ENCODE measurements at regions not wholly inside any gene's neighbourhood (a gene's known extent, or its start where the extent isn't known, plus 50 kb on each side); places are given as distances from the start of the nearest gene placed in this dataset.

DNA sequence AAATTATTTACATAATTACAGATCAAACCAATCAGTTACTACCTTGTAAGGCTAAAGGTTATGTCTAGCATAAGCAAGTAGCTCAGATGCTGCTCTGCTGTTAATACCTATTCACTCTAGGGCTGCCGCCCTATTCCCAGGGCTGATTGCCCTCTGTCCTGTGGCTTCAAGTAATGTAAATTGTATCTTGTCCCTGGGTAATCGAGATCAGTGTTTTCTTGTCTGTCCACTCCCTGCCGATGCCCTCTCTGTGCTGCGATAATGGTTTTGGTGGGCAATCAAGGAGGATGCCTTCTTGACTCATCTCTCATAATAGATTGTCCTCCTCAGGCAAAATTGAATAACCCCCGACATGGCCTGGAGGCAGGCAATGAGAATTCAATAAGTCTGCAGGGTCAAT is 641.0 kb upstream of the PITX2 start:
- TF ChIP-seq, protein P1, sequence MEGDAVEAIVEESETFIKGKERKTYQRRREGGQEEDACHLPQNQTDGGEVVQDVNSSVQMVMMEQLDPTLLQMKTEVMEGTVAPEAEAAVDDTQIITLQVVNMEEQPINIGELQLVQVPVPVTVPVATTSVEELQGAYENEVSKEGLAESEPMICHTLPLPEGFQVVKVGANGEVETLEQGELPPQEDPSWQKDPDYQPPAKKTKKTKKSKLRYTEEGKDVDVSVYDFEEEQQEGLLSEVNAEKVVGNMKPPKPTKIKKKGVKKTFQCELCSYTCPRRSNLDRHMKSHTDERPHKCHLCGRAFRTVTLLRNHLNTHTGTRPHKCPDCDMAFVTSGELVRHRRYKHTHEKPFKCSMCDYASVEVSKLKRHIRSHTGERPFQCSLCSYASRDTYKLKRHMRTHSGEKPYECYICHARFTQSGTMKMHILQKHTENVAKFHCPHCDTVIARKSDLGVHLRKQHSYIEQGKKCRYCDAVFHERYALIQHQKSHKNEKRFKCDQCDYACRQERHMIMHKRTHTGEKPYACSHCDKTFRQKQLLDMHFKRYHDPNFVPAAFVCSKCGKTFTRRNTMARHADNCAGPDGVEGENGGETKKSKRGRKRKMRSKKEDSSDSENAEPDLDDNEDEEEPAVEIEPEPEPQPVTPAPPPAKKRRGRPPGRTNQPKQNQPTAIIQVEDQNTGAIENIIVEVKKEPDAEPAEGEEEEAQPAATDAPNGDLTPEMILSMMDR (IDR thresholded peaks at IDR 0.05): no peak
- TF ChIP-seq POLR2AphosphoS5 (IDR thresholded peaks at IDR 0.05): no peak
- TF ChIP-seq POLR2A (IDR thresholded peaks at IDR 0.05): no peak
- no peak for TF ChIP-seq EP300 (IDR thresholded peaks at IDR 0.05)

Data from suprapubic skin (tissue), 4 donors.